HL-60 (cell line): ENCODE measurements at regions not wholly inside any gene's neighbourhood (a gene's known extent, or its start where the extent isn't known, plus 50 kb on each side); places are given as distances from the start of the nearest gene placed in this dataset.

Experiments used
- CTCF ChIP-seq: IDR thresholded peaks from one replicate; pipeline ENCODE4 v1.5.1; 2011; ENCODE audit warnings: low read length, control low read depth, inconsistent platforms; ENCODE audit not compliant: insufficient read depth
- REST ChIP-seq: IDR thresholded peaks from 2 replicates; pipeline ENCODE4 v1.6.1; 2012; ENCODE audit warnings: low read depth; ENCODE audit not compliant: insufficient replicate concordance
- SPI1 ChIP-seq: IDR thresholded peaks from 2 replicates; pipeline ENCODE4 v1.6.1; 2012; ENCODE audit warnings: low read depth, mild to moderate bottlenecking, borderline replicate concordance

GRCh38 chr4:60663769-60664168 lies 536.4 kb upstream of the ADGRL3 start:
- TF ChIP-seq CTCF (no peak), REST (no peak), SPI1 (no peak)
